ENCODE measurements at regions not wholly inside any gene's neighbourhood (a gene's known extent, or its start where the extent isn't known, plus 50 kb on each side); places are given as distances from the start of the nearest gene placed in this dataset.

GRCh38 chr4:120528428-120528827 is 394.1 kb downstream of the PRDM5 start:
- H3K4me3 ChIP-seq (ENCODE audit: low read depth, low read length) = no peak overlapping the region
- no peak for TF ChIP-seq CTCF (IDR thresholded peaks at IDR 0.05; ENCODE audit: low read depth, low read length)

- TF ChIP-seq CTCF (IDR thresholded peaks at IDR 0.05; ENCODE audit: low read depth, low read length) = no peak
- no peak overlapping the region for H3K4me3 ChIP-seq (ENCODE audit: low read depth, low read length)
These were observed 396.5 kb downstream of the PRDM5 start for GRCh38 chr4:120526033-120526432.

- no peak overlapping the region for H3K4me3 ChIP-seq (ENCODE audit: low read depth, low read length)
- TF ChIP-seq CTCF (IDR thresholded peaks at IDR 0.05; ENCODE audit: low read depth, low read length) = no peak
These were observed 397.4 kb downstream of the PRDM5 start for GRCh38 chr4:120525106-120525505.

GRCh38 chr4:120524237-120524636 is 398.3 kb downstream of the PRDM5 start:
- no peak for TF ChIP-seq CTCF (IDR thresholded peaks at IDR 0.05; ENCODE audit: low read depth, low read length)
- H3K4me3 ChIP-seq (ENCODE audit: low read depth, low read length) = no peak overlapping the region

GRCh38 chr4:120520761-120521160 is 401.8 kb downstream of the PRDM5 start:
- no peak for TF ChIP-seq CTCF (IDR thresholded peaks at IDR 0.05; ENCODE audit: low read depth, low read length)
- H3K4me3 ChIP-seq (ENCODE audit: low read depth, low read length) = no peak overlapping the region

- no peak overlapping the region for H3K4me3 ChIP-seq (ENCODE audit: low read depth, low read length)
These were observed 404.6 kb downstream of the PRDM5 start for GRCh38 chr4:120517966-120518365.

GRCh38 chr4:120509719-120510118 is 412.8 kb downstream of the PRDM5 start:
- no peak overlapping the region for H3K4me3 ChIP-seq (ENCODE audit: low read depth, low read length)
- no peak for TF ChIP-seq CTCF (IDR thresholded peaks at IDR 0.05; ENCODE audit: low read depth, low read length)

More at GRCh38 chr4:120517966-120518365, 404.6 kb downstream of the PRDM5 start:
- no peak for TF ChIP-seq CTCF (IDR thresholded peaks at IDR 0.05; ENCODE audit: low read depth, low read length)
